HepG2 (cell line): ENCODE measurements at regions not wholly inside any gene's neighbourhood (a gene's known extent, or its start where the extent isn't known, plus 50 kb on each side); places are given as distances from the start of the nearest gene placed in this dataset.

Experiments
- ATF4 ChIP-seq, 2 experiments: fragments of 450-650 bp in 1 of 2; sonication (generic) in 1 of 2; formaldehyde crosslinking; IDR thresholded peaks; 2 replicates each; pipeline versions ENCODE4 v1.5.0 to v1.8.0; 2020 to 2022; ENCODE audit warnings: mild to moderate bottlenecking in 1 of 2, missing genetic modification reagents in 1 of 2
- ATM ChIP-seq: fragments of 450-650 bp; IDR thresholded peaks from 2 replicates; pipeline ENCODE4 v1.7.1; 2017; ENCODE audit warnings: mild to moderate bottlenecking, borderline replicate concordance
- POLR2G ChIP-seq: fragments of 200-400 bp; formaldehyde crosslinking; IDR thresholded peaks from 2 replicates; pipeline ENCODE4 v1.6.1; 2018; ENCODE audit warnings: mild to moderate bottlenecking, low read depth, low read length, moderate library complexity
- RAD21 ChIP-seq: fragments of 450-650 bp; formaldehyde crosslinking; IDR thresholded peaks from 2 replicates; pipeline ENCODE4 v1.5.0; 2020; ENCODE audit warnings: mild to moderate bottlenecking
- ZNF7 ChIP-seq: IDR thresholded peaks from 2 replicates; pipeline ENCODE4 v1.6.1; 2016; ENCODE audit warnings: missing biosample characterization, missing genetic modification reagents
- TF ChIP-seq, protein P1 (sequence below): sonication (generic); formaldehyde crosslinking; conservative IDR thresholded peaks from 2 replicates; pipeline ENCODE4 v1.4.0; 2020; ENCODE audit warnings: missing genetic modification reagents
- TF ChIP-seq, protein P2 (sequence below): sonication (generic); formaldehyde crosslinking; IDR thresholded peaks from 2 replicates; pipeline ENCODE4 v1.4.0; 2020; ENCODE audit warnings: missing genetic modification reagents

DNA sequence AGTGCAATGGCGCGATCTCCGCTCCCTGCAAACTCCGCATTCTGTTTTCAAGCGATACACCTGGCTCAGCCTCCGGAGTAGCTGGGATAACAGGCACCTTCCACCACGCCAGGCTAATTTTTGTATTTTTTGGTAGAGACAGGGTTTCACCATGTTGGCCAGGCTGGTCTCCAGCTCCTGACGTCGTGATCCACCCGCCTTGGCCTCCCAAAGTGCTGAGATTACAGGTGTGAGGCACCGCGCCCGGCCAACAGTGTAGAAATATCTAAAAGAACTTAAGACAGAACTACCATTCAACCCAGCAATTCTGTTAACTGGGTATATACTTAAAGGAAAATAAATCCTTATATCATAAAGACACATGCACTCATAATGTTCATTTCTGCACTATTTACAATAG is 335.3 kb upstream of the LUZP2 start:
- TF ChIP-seq ATF4 (CRISPR knock-in tag; IDR thresholded peaks at IDR 0.05) = no peak
- TF ChIP-seq, protein P1, sequence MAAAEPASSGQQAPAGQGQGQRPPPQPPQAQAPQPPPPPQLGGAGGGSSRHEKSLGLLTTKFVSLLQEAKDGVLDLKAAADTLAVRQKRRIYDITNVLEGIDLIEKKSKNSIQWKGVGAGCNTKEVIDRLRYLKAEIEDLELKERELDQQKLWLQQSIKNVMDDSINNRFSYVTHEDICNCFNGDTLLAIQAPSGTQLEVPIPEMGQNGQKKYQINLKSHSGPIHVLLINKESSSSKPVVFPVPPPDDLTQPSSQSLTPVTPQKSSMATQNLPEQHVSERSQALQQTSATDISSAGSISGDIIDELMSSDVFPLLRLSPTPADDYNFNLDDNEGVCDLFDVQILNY = no peak
- no peak for TF ChIP-seq RAD21 (CRISPR knock-in tag)
- TF ChIP-seq, protein P2, sequence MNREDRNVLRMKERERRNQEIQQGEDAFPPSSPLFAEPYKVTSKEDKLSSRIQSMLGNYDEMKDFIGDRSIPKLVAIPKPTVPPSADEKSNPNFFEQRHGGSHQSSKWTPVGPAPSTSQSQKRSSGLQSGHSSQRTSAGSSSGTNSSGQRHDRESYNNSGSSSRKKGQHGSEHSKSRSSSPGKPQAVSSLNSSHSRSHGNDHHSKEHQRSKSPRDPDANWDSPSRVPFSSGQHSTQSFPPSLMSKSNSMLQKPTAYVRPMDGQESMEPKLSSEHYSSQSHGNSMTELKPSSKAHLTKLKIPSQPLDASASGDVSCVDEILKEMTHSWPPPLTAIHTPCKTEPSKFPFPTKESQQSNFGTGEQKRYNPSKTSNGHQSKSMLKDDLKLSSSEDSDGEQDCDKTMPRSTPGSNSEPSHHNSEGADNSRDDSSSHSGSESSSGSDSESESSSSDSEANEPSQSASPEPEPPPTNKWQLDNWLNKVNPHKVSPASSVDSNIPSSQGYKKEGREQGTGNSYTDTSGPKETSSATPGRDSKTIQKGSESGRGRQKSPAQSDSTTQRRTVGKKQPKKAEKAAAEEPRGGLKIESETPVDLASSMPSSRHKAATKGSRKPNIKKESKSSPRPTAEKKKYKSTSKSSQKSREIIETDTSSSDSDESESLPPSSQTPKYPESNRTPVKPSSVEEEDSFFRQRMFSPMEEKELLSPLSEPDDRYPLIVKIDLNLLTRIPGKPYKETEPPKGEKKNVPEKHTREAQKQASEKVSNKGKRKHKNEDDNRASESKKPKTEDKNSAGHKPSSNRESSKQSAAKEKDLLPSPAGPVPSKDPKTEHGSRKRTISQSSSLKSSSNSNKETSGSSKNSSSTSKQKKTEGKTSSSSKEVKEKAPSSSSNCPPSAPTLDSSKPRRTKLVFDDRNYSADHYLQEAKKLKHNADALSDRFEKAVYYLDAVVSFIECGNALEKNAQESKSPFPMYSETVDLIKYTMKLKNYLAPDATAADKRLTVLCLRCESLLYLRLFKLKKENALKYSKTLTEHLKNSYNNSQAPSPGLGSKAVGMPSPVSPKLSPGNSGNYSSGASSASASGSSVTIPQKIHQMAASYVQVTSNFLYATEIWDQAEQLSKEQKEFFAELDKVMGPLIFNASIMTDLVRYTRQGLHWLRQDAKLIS (CRISPR knock-in tag) = no peak
- no peak for TF ChIP-seq ZNF7
- no peak for TF ChIP-seq ATM
- TF ChIP-seq POLR2G = no peak
